ENCODE measurements at regions not wholly inside any gene's neighbourhood (a gene's known extent, or its start where the extent isn't known, plus 50 kb on each side); places are given as distances from the start of the nearest gene placed in this dataset.
A peak's percentile ranks its signal among the peaks of the same experiment; 100 is the strongest.

- Histone ChIP-seq H3K4me1 (ENCODE audit: control insufficient read depth, insufficient read depth, low read length) (peaks cover 11% of the 10 kb centered on the region), H3K9ac (ENCODE audit: low read depth, low read length) (no peak overlapping the region), H3K4me3 (ENCODE audit: low read length) (no peak overlapping the region), H3K9me3 (replicated peaks; ENCODE audit: low read length) (no peaks in the 10 kb centered on the region), H3K4me2 (ENCODE audit: low read length) (no peak overlapping the region), H3K36me3 (ENCODE audit: insufficient read depth, low read length) (no peaks in the 10 kb centered on the region), H3K27me3 (ENCODE audit: control insufficient read depth, insufficient read depth, low read length) (no peaks in the 10 kb centered on the region)
These were observed 388.5 kb downstream of the PLPP3 start for GRCh38 chr1:56190806-56191365.

- Histone ChIP-seq H3K4me1 (ENCODE audit: control insufficient read depth, insufficient read depth, low read length) (peaks cover 11% of the 10 kb centered on the region), H3K9ac (ENCODE audit: low read depth, low read length) (no peak overlapping the region), H3K27me3 (ENCODE audit: control insufficient read depth, insufficient read depth, low read length) (no peaks in the 10 kb centered on the region), H3K9me3 (replicated peaks; ENCODE audit: low read length) (no peaks in the 10 kb centered on the region), H3K4me3 (ENCODE audit: low read length) (no peak overlapping the region), H3K36me3 (ENCODE audit: insufficient read depth, low read length) (no peaks in the 10 kb centered on the region), H3K4me2 (ENCODE audit: low read length) (no peak overlapping the region)
These were observed 389.2 kb downstream of the PLPP3 start for GRCh38 chr1:56189946-56190805.

- Histone ChIP-seq H3K4me3 (ENCODE audit: low read length) (no peak overlapping the region), H3K9me3 (replicated peaks; ENCODE audit: low read length) (no peaks in the 10 kb centered on the region), H3K4me2 (ENCODE audit: low read length) (no peak overlapping the region), H3K36me3 (ENCODE audit: insufficient read depth, low read length) (no peaks in the 10 kb centered on the region), H3K9ac (ENCODE audit: low read depth, low read length) (no peak overlapping the region), H3K27me3 (ENCODE audit: control insufficient read depth, insufficient read depth, low read length) (no peaks in the 10 kb centered on the region), H3K4me1 (ENCODE audit: control insufficient read depth, insufficient read depth, low read length) (peaks cover 11% of the 10 kb centered on the region)
These were observed 389.9 kb downstream of the PLPP3 start for GRCh38 chr1:56189454-56189853.

GRCh38 chr1:56188855-56189254 is 390.5 kb downstream of the PLPP3 start:
- Histone ChIP-seq H3K9ac (ENCODE audit: low read depth, low read length) (no peak overlapping the region), H3K4me1 (ENCODE audit: control insufficient read depth, insufficient read depth, low read length) (peaks cover 11% of the 10 kb centered on the region), H3K36me3 (ENCODE audit: insufficient read depth, low read length) (no peaks in the 10 kb centered on the region), H3K4me2 (ENCODE audit: low read length) (no peak overlapping the region), H3K27me3 (ENCODE audit: control insufficient read depth, insufficient read depth, low read length) (no peaks in the 10 kb centered on the region), H3K4me3 (ENCODE audit: low read length) (no peak overlapping the region), H3K9me3 (replicated peaks; ENCODE audit: low read length) (no peaks in the 10 kb centered on the region)

GRCh38 chr1:56188221-56188620 is 391.1 kb downstream of the PLPP3 start:
- Histone ChIP-seq H3K4me1 (ENCODE audit: control insufficient read depth, insufficient read depth, low read length) (peaks cover 11% of the 10 kb centered on the region), H3K27me3 (ENCODE audit: control insufficient read depth, insufficient read depth, low read length) (no peaks in the 10 kb centered on the region), H3K4me2 (ENCODE audit: low read length) (no peak overlapping the region), H3K36me3 (ENCODE audit: insufficient read depth, low read length) (no peaks in the 10 kb centered on the region), H3K9ac (ENCODE audit: low read depth, low read length) (no peak overlapping the region), H3K4me3 (ENCODE audit: low read length) (no peak overlapping the region), H3K9me3 (replicated peaks; ENCODE audit: low read length) (no peaks in the 10 kb centered on the region)

- Histone ChIP-seq H3K9ac (ENCODE audit: low read depth, low read length) (no peak overlapping the region), H3K27me3 (ENCODE audit: control insufficient read depth, insufficient read depth, low read length) (no peaks in the 10 kb centered on the region), H3K4me2 (ENCODE audit: low read length) (no peak overlapping the region), H3K36me3 (ENCODE audit: insufficient read depth, low read length) (no peaks in the 10 kb centered on the region), H3K4me1 (ENCODE audit: control insufficient read depth, insufficient read depth, low read length) (peaks cover 11% of the 10 kb centered on the region), H3K9me3 (replicated peaks; ENCODE audit: low read length) (no peaks in the 10 kb centered on the region), H3K4me3 (ENCODE audit: low read length) (no peak overlapping the region)
These were observed 392.0 kb downstream of the PLPP3 start for GRCh38 chr1:56187405-56187804.

GRCh38 chr1:56185493-56185892 is 393.9 kb downstream of the PLPP3 start:
- H3K9ac ChIP-seq (ENCODE audit: low read depth, low read length): no peak overlapping the region
- no peak overlapping the region for H3K4me3 ChIP-seq (ENCODE audit: low read length)
- no peaks in the 10 kb centered on the region for H3K36me3 ChIP-seq (ENCODE audit: insufficient read depth, low read length)
- no peaks in the 10 kb centered on the region for H3K4me1 ChIP-seq (ENCODE audit: control insufficient read depth, insufficient read depth, low read length)
- H3K4me2 ChIP-seq (ENCODE audit: low read length): no peak overlapping the region
- H3K27me3 ChIP-seq (ENCODE audit: control insufficient read depth, insufficient read depth, low read length): no peaks in the 10 kb centered on the region
- H3K9me3 ChIP-seq (replicated peaks; ENCODE audit: low read length): no peaks in the 10 kb centered on the region

GRCh38 chr1:56183151-56183550 is 396.2 kb downstream of the PLPP3 start:
- Histone ChIP-seq H3K27me3 (ENCODE audit: control insufficient read depth, insufficient read depth, low read length) (no peaks in the 10 kb centered on the region), H3K9me3 (replicated peaks; ENCODE audit: low read length) (no peaks in the 10 kb centered on the region), H3K4me2 (ENCODE audit: low read length) (no peak overlapping the region), H3K36me3 (ENCODE audit: insufficient read depth, low read length) (no peaks in the 10 kb centered on the region), H3K4me1 (ENCODE audit: control insufficient read depth, insufficient read depth, low read length) (no peaks in the 10 kb centered on the region), H3K4me3 (ENCODE audit: low read length) (no peak overlapping the region), H3K9ac (ENCODE audit: low read depth, low read length) (no peak overlapping the region)

- H3K9ac ChIP-seq (ENCODE audit: low read depth, low read length): peak overlapping the region; percentile 57
- peak overlapping the region; percentile 79 for H3K4me2 ChIP-seq (ENCODE audit: low read length)
- H3K36me3 ChIP-seq (ENCODE audit: insufficient read depth, low read length): no peaks in the 10 kb centered on the region
- H3K9me3 ChIP-seq (replicated peaks; ENCODE audit: low read length): no peaks in the 10 kb centered on the region
- H3K4me1 ChIP-seq (ENCODE audit: control insufficient read depth, insufficient read depth, low read length): no peaks in the 10 kb centered on the region
- H3K27me3 ChIP-seq (ENCODE audit: control insufficient read depth, insufficient read depth, low read length): no peaks in the 10 kb centered on the region
- peak overlapping the region; percentile 57 for H3K4me3 ChIP-seq (ENCODE audit: low read length)
These were observed 398.7 kb downstream of the PLPP3 start for GRCh38 chr1:56180520-56181190.

- no peaks in the 10 kb centered on the region for H3K9me3 ChIP-seq (replicated peaks; ENCODE audit: low read length)
- H3K4me3 ChIP-seq (ENCODE audit: low read length): no peak overlapping the region
- no peaks in the 10 kb centered on the region for H3K36me3 ChIP-seq (ENCODE audit: insufficient read depth, low read length)
- no peak overlapping the region for H3K9ac ChIP-seq (ENCODE audit: low read depth, low read length)
- no peaks in the 10 kb centered on the region for H3K27me3 ChIP-seq (ENCODE audit: control insufficient read depth, insufficient read depth, low read length)
- peaks cover under 1% of the 10 kb centered on the region for H3K4me1 ChIP-seq (ENCODE audit: control insufficient read depth, insufficient read depth, low read length)
- no peak overlapping the region for H3K4me2 ChIP-seq (ENCODE audit: low read length)
These were observed 399.8 kb downstream of the PLPP3 start for GRCh38 chr1:56179543-56179942.

- H3K9ac ChIP-seq (ENCODE audit: low read depth, low read length): no peak overlapping the region
- H3K27me3 ChIP-seq (ENCODE audit: control insufficient read depth, insufficient read depth, low read length): no peaks in the 10 kb centered on the region
- no peak overlapping the region for H3K4me2 ChIP-seq (ENCODE audit: low read length)
- H3K4me3 ChIP-seq (ENCODE audit: low read length): no peak overlapping the region
- H3K36me3 ChIP-seq (ENCODE audit: insufficient read depth, low read length): no peaks in the 10 kb centered on the region
- no peaks in the 10 kb centered on the region for H3K9me3 ChIP-seq (replicated peaks; ENCODE audit: low read length)
- peaks cover 14% of the 10 kb centered on the region for H3K4me1 ChIP-seq (ENCODE audit: control insufficient read depth, insufficient read depth, low read length)
These were observed 404.2 kb downstream of the PLPP3 start for GRCh38 chr1:56175211-56175610.
